T-helper 17 cell (primary cell): ENCODE measurements at regions not wholly inside any gene's neighbourhood (a gene's known extent, or its start where the extent isn't known, plus 50 kb on each side); places are given as distances from the start of the nearest gene placed in this dataset.

ENCODE experiments used
- ATAC-seq: fragments of 150-1000 bp; cut with Tn5 transposase; 2 replicates; pipeline ENCODE4 v1.10.0; 2021; ENCODE audit warnings: mild to moderate bottlenecking, moderate library complexity
- DNase-seq, 3 donors: peaks; one replicate each; pipeline versions ENCODE4 v3.0.0 to v3.0.0-alpha.2; 2020 to 2021
- H3K9me3 ChIP-seq: one replicate; pipeline ENCODE4 v1.7.0; 2013; ENCODE audit warnings: low read length, mild to moderate bottlenecking; ENCODE audit not compliant: control insufficient read depth, poor library complexity, severe bottlenecking
- H3K27ac Mint-ChIP-seq: one replicate; pipeline ENCODE4 v1.8.0; 2022; ENCODE audit warnings: mild to moderate bottlenecking, moderate library complexity, mixed read lengths
- H3K27me3 Mint-ChIP-seq: one replicate; pipeline ENCODE4 v1.8.0; 2022; ENCODE audit warnings: mixed read lengths
- H3K36me3 Mint-ChIP-seq: one replicate; pipeline ENCODE4 v1.8.0; 2022; ENCODE audit warnings: low read depth, mixed read lengths
- H3K4me1 Mint-ChIP-seq: one replicate; pipeline ENCODE4 v1.8.0; 2022; ENCODE audit warnings: mild to moderate bottlenecking, mixed read lengths
- H3K4me3 Mint-ChIP-seq: one replicate; pipeline ENCODE4 v1.8.0; 2022; ENCODE audit warnings: mild to moderate bottlenecking, moderate library complexity, mixed read lengths

DNA sequence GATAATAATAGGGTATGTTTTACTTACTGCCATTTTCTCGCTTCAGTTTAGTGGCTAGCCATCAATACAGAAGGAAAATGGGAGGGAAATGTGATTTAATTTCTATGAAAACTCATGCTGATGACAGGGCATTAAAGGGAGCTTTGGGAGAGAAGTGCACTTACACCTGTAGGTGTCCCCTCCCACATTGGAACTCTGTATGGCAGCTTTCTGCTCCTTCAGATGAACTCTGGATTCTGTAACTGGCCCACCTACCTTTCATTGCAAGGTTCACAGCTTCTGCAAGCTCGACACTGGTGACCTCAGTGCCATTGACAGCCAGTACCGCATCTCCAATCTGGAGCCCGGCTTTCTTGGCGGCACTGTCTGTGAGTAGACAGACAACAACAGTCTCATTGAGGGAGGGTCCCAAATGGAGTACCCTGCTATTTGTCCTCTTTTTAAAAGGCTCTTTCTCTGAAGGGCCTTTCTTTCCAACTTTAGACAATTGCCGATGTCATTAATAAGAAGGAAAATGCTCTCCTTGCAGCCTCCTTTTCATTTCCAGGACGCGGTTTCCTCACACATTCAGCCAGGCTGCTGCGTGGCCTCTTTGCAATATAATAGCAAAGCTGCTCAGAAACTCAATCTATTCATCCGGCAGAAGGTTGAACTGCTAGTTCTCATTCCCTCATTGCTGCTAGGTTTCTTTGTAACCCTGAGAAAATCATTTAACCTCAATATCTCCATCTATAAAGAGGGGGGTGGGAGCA, 63.6 kb downstream of the NUDT12 start:
- ATAC-seq (no peak), DNase-seq (no peak)
- peaks cover 30% of the 10 kb centered on the region for H3K27me3 Mint-ChIP-seq
- no peaks in the 10 kb centered on the region for H3K36me3 Mint-ChIP-seq
- H3K9me3 ChIP-seq, result no peaks in the 10 kb centered on the region
- H3K27ac Mint-ChIP-seq, result no peak overlapping the region
- no peak overlapping the region for H3K4me3 Mint-ChIP-seq
- H3K4me1 Mint-ChIP-seq, result peaks cover 6% of the 10 kb centered on the region

DNA sequence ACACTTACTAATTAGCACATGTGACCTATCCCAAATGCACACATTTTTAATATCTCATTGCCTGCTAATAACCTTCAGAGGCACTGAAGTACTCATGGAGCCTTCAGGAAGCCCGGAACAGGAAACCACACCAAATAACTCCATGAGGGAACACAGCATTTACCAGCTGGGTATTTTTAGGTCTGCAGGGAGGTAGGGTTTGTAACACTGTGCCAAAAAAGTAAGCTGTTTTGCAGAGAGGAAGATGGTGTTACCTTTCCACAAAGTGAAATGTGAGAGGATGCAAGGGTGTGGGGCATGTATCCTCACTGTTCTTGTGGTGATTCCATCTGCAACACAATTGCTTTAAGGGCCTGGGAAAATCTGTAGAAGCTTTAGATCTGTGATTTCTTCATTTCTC, 64.4 kb downstream of the NUDT12 start:
- no peaks in the 10 kb centered on the region for H3K9me3 ChIP-seq
- H3K36me3 Mint-ChIP-seq, result no peaks in the 10 kb centered on the region
- DNase-seq (no peak), ATAC-seq (no peak)
- H3K4me1 Mint-ChIP-seq, result peaks cover 6% of the 10 kb centered on the region
- peaks cover 36% of the 10 kb centered on the region for H3K27me3 Mint-ChIP-seq
- H3K4me3 Mint-ChIP-seq, result no peak overlapping the region
- H3K27ac Mint-ChIP-seq, result no peak overlapping the region

DNA sequence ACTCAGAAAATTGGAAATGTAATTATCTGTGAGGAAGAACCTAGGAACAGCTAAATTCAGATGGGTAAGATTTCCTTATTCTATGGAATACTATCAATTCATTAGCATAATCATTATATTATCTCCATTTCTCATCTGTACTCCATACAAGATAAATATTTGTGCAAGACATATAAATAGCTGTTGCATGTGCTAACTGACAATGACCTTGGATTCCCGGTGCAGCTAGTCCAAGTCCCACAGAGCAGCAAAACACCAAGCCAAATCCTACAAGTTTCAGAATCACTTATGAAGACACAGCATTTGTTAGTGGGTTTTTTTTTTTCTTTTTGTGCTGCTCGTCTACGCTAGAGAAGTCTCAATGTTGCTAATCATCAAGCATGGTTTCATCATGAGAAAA, 64.8 kb downstream of the NUDT12 start:
- H3K4me1 Mint-ChIP-seq, result peaks cover 6% of the 10 kb centered on the region

DNA sequence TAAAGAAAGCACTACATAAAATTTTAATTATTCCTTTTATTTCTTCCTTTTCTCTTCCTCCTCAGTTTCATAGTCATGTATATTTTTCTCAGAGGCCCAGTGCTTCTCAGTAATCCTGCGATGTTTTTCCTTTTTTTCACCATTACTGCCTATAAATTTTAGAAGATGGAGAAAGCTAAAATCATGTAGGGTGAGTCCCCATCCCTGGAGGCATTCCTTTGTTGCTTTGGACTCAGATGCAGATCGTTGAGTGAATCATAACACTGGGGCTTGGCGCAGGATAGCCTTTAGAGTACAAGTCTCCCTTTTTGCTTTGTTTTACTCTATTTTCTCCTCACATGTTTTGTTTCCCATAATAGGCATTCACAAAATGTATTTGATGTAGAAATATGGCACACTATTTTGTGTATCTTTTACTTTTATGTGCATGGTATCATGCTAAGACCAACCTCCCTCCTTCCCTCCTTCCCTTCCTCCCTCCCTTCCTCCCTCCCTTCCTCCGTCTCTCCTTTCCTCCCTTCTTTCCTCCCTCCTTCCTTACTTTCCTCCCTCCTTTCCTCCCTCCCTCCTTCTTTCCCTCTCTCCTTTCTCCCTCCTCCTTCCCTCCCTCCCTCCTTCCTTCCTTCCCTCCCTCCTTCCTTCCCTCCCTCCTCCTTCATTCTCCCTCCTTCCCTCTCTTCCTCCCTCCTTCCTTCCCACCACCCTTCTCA, 72.4 kb downstream of the NUDT12 start:
- Mint-ChIP-seq H3K27ac (no peak overlapping the region), H3K27me3 (peaks cover 27% of the 10 kb centered on the region), H3K4me3 (no peak overlapping the region), H3K4me1 (no peaks in the 10 kb centered on the region), H3K36me3 (no peaks in the 10 kb centered on the region)
- ATAC-seq (no peak), DNase-seq (no peak)
- no peaks in the 10 kb centered on the region for H3K9me3 ChIP-seq

More for the DNA sequence above, 64.8 kb downstream of the NUDT12 start:
- no peak for ATAC-seq
- Mint-ChIP-seq H3K27ac (no peak overlapping the region), H3K4me3 (no peak overlapping the region), H3K36me3 (no peaks in the 10 kb centered on the region), H3K27me3 (peaks cover 37% of the 10 kb centered on the region)
- no peak for DNase-seq
- H3K9me3 ChIP-seq, result no peaks in the 10 kb centered on the region

DNA sequence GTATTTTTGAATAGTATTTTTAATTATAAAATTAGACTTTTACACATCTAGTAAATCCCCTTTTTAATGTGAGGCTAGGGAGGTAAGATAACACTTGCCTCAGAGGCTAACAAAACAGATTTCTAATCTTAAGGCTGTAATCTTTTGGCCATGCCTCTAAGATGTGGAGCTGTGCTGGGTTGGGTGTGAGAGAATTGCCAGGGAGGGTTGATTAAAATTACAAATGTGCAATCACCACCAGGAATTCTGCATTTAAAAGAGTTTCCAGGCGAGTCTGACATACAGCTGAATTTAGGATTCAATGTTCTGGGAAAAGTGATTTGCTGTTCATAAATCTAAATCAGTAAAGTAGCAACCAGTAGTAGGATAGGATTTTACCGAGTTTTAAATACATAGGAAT, 73.3 kb downstream of the NUDT12 start:
- no peak overlapping the region for H3K4me3 Mint-ChIP-seq
- H3K36me3 Mint-ChIP-seq, result no peaks in the 10 kb centered on the region
- no peak for DNase-seq
- no peaks in the 10 kb centered on the region for H3K4me1 Mint-ChIP-seq
- no peak for ATAC-seq
- peaks cover 24% of the 10 kb centered on the region for H3K27me3 Mint-ChIP-seq
- no peaks in the 10 kb centered on the region for H3K9me3 ChIP-seq
- H3K27ac Mint-ChIP-seq, result no peak overlapping the region

DNA sequence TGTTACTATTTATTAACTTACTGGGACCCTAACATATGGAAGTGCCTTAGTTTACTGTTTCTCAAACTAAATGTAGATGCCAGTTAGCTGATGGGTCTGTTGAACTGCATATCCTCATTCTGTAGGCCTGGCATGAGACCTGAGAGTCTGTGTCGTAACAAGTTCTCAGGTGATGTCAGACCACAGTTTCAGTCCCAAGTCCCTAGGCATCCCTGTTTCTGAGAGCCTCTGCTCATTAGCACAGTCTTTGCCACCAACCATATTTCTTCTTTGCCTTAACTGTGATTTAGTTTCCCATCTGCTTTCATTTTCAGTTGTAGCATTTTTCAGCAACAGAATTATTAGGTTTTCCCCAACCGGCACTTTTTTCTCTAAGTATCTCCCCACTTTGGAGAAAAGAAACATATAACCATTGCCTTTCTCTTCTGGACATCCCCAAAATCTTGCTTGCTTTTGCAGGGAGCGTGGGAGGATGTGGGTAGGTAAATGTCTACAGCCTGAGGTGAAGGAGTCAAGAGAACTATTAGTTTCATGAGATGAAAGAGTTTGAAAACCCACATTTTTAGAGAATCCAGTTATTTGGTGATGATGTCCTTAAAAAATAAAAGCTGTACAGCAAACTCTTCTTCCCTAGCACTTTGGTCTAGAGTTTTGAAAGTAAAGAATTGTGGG, 74.6 kb downstream of the NUDT12 start:
- DNase-seq (no peak), ATAC-seq (no peak)
- H3K9me3 ChIP-seq, result no peaks in the 10 kb centered on the region
- H3K36me3 Mint-ChIP-seq, result no peaks in the 10 kb centered on the region
- H3K4me3 Mint-ChIP-seq, result no peak overlapping the region
- H3K27ac Mint-ChIP-seq, result no peak overlapping the region
- H3K4me1 Mint-ChIP-seq, result no peaks in the 10 kb centered on the region
- H3K27me3 Mint-ChIP-seq, result peaks cover 23% of the 10 kb centered on the region

DNA sequence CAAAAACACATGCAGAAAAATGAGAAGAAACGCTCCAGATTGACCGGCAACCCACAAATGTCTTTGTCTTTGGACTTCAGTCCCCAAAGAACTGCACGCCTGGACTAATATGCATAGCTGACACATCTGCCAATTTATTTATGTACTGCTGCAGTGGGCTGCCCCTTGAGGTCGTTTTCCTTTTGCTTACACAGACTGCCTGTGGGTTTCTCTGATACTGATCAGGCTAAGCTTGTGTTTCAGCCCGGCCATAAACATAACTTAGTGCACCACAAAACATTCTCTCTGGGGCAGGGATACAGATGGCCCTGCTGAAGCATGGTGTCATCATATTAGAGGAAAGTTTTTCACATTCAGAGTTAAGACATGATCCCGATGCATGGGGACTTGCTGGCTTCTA, 75.4 kb downstream of the NUDT12 start:
- Mint-ChIP-seq H3K4me3 (no peak overlapping the region), H3K27ac (no peak overlapping the region), H3K4me1 (no peaks in the 10 kb centered on the region), H3K36me3 (no peaks in the 10 kb centered on the region), H3K27me3 (peaks cover 24% of the 10 kb centered on the region)
- H3K9me3 ChIP-seq, result no peaks in the 10 kb centered on the region
- no peak for ATAC-seq
- DNase-seq, result no peak

DNA sequence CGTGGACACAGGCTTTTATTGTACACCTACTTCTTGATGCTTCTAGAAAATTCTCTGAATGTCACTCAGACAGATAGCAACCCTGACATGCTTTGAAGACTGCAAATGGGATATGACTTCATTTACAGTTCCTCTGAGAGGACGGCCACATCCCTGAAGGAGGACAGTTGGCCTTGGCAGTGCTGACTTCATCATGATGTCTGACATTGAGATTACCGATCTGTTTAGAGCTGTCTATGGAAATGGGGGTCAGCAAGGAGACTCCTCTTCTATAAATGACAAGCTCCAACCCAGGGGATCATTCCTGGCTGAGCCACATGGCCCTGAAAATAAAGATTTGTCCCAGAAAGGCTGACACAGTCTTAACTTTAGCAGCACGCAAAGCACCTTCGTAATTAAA, 75.8 kb downstream of the NUDT12 start:
- DNase-seq (no peak), ATAC-seq (no peak)
- Mint-ChIP-seq H3K4me1 (no peaks in the 10 kb centered on the region), H3K27ac (no peak overlapping the region), H3K36me3 (no peaks in the 10 kb centered on the region), H3K27me3 (peaks cover 28% of the 10 kb centered on the region), H3K4me3 (no peak overlapping the region)
- no peaks in the 10 kb centered on the region for H3K9me3 ChIP-seq

DNA sequence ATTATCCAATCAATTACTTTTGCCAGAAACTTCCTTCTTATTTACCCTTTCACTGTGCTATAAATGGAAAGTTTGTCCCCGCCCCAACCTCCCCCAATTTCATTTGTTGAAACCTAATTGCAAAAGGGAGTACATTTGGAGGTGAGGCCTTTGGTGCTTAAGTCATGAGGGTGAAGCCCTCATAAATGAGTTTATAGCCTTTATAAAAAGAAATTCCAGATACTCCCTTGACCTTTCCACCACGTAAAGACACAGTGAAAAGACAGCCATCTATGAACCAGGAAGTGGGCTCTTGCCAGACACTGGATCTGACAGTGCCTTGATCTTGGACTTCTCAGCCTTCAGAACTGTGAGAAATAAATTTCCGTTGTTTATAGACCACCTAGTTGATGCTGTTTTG, 82.3 kb downstream of the NUDT12 start:
- Mint-ChIP-seq H3K4me3 (no peak overlapping the region), H3K27me3 (peaks cover 60% of the 10 kb centered on the region), H3K4me1 (peaks cover 6% of the 10 kb centered on the region), H3K27ac (no peak overlapping the region), H3K36me3 (no peaks in the 10 kb centered on the region)
- H3K9me3 ChIP-seq, result no peaks in the 10 kb centered on the region
- ATAC-seq (no peak), DNase-seq (no peak)

DNA sequence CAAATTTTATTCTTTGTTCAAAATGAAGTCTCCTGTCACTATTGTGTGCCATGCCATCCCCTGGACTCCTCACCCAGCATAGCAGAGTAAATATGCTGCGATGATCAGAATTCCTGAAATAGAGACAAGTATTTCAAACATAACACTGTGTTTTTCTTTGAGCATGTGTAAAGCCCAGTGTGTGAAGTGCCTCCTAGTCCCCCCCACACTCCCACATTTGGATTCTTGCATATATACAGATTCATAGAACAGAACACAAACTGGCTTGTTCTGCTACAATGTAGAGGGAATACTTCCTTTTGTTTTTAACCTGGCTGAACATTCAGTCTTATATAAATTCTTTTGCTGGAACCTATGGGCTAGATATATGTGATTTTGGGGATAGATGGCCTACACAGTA, 84.9 kb downstream of the NUDT12 start:
- Mint-ChIP-seq H3K36me3 (no peaks in the 10 kb centered on the region), H3K4me1 (peaks cover 6% of the 10 kb centered on the region), H3K27me3 (peaks cover 65% of the 10 kb centered on the region), H3K27ac (no peak overlapping the region), H3K4me3 (no peak overlapping the region)
- ATAC-seq, result no peak
- no peaks in the 10 kb centered on the region for H3K9me3 ChIP-seq
- DNase-seq, result no peak

DNA sequence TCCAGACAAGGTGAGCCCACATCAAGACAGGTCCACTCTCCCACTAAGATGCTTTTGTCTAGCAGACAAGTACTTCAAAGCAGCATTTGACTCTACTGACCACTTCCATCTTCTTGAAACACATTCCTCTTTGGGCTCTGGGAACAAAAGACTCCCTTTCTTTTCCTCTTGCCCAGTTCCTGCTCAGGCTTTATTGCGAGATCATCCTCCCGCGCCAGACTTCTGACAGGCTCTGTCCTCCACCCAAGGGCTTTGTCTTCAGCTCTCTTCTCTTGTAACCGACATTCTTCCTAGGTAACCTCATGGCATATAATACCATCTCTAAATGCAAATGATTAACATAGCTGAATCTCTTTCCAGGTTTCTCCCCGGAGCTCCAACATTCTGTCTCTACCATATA, 85.8 kb downstream of the NUDT12 start:
- ATAC-seq (no peak), DNase-seq (no peak)
- Mint-ChIP-seq H3K4me1 (peaks cover 6% of the 10 kb centered on the region), H3K36me3 (no peaks in the 10 kb centered on the region), H3K27me3 (peaks cover 65% of the 10 kb centered on the region), H3K27ac (no peak overlapping the region), H3K4me3 (no peak overlapping the region)
- H3K9me3 ChIP-seq, result no peaks in the 10 kb centered on the region

DNA sequence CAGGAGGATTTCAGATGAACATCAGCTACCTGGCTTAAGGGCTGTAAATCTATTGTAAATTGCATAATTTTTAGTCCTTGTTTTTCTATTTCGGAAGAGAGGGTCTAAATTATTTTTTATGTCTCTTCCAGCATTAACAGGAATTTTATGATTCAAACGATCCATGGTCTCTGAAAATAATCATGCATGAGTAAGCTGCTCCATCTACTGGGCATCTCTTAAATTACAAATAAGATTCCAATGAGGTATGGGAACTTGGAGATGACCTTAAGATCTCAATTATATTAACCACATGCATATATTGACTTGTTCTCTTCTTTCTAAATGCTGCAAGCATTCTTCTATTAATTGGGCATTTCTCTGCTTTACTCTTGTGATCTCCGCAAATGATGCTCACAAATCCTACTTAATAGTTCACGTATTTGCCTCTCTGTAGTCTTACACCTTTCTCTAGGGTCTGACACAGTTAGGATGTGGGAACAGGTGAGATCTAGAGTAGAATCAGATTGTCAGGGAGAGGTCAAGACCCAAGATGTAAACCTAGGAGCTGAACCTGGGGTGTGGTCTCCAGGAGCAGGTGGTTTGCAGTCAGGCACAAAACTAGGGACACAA, 86.9 kb downstream of the NUDT12 start:
- ATAC-seq (no peak), DNase-seq (no peak)
- peaks cover 65% of the 10 kb centered on the region for H3K27me3 Mint-ChIP-seq
- H3K27ac Mint-ChIP-seq, result no peak overlapping the region
- no peaks in the 10 kb centered on the region for H3K36me3 Mint-ChIP-seq
- H3K4me1 Mint-ChIP-seq, result peaks cover 6% of the 10 kb centered on the region
- H3K4me3 Mint-ChIP-seq, result no peak overlapping the region
- H3K9me3 ChIP-seq, result no peaks in the 10 kb centered on the region

DNA sequence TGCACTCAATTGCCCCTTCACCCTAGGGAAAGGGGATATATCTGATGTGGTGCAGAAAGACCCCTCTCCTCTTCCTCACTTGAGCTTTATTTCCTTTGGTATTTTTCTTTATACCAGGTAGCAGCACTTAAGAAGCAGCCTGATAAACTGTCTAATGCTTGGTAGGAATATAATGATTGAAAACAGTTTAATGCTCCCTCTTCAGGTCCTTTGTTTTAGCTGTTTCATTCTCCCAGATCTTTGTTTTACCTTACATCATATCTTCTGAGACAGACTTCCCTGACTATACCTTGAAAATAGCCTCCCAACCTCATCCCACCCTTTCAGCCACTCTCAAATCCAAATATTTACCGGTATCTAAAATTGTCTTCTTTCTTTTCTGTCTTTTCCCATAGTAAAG, 87.9 kb downstream of the NUDT12 start:
- Mint-ChIP-seq H3K27ac (no peak overlapping the region), H3K4me1 (peaks cover 5% of the 10 kb centered on the region), H3K27me3 (peaks cover 60% of the 10 kb centered on the region), H3K36me3 (no peaks in the 10 kb centered on the region), H3K4me3 (no peak overlapping the region)
- no peaks in the 10 kb centered on the region for H3K9me3 ChIP-seq
- ATAC-seq, result no peak
- DNase-seq, result no peak
